ENCODE measurements at regions not wholly inside any gene's neighbourhood (a gene's known extent, or its start where the extent isn't known, plus 50 kb on each side); places are given as distances from the start of the nearest gene placed in this dataset.

DNA sequence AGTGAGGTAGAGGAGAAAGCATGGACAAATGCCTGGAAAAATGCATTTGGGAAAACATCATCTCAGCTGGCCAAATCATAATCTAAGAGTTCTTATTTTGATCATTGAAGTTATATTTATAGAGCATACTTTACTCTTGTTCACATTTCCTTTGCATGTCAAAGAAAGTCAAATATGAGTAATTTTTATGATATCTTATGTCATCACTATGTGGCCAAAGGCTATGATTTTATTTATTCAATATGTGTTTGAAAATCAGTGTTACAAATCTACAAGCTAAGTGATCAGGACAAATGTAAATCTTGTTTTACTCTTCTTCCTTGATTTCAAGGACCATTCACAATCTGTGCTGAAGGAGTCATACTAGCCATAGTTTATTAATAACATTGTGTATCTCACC lies 237.2 kb upstream of the DPH6 start:
- DNase-seq: no peak

DNA sequence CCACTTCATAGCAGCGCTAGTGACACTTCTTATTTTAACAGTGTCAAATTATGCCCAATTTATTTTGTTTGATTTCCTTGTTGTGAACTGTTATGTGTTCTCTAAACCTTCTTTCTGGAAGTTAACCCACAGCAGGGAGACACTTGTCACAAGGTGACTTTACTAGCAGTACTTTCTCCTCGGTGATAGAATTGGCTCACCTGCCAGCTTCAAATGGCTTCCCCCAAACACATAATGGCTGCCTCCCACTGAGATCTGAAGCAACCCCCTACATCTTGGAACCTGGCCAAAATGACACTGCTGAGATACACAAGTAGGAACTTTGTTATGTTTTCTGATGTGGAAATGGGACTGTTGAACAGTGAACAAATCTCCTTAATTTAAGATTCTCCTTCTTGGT lies 238.8 kb upstream of the DPH6 start:
- DNase-seq: no peak

DNA sequence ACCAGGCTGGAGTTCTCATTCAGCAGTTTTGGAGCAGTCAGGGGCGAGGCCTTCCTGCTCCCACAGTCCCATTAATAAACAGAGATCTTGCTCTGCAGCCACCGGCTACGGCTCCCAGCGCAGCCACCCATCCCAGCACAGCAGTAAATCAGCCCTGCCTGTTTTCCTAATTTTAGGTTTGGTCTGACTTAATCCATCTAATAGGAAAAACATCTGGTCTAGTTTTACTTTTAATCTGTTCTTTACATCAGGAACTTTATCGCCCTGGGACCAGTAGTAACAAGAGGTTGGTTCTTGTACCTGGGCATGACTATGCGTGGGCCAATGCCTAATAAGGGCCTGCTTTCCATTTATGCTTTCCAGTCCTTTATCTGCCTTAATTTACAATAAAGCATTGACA lies 264.0 kb upstream of the DPH6 start:
- DNase-seq: no peak

DNA sequence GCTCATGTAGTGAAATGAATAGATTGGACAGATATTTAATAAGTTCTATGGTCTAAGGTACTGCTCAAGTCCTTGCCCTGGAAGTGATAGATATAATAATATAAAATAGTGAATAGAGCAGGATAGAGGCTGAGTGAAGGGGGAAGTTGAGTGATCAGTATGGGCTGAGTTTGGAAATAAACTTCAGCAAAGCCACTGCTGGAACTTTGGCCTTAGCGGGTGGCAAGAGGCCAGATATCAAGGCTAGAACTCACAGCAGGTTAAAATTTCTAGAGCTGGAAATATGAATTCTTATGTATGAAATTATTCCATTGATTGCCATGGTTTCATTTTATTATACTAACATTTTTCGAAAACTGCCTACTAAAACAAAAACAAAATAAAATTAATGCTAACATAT lies 267.6 kb upstream of the DPH6 start:
- DNase-seq: no peak

DNA sequence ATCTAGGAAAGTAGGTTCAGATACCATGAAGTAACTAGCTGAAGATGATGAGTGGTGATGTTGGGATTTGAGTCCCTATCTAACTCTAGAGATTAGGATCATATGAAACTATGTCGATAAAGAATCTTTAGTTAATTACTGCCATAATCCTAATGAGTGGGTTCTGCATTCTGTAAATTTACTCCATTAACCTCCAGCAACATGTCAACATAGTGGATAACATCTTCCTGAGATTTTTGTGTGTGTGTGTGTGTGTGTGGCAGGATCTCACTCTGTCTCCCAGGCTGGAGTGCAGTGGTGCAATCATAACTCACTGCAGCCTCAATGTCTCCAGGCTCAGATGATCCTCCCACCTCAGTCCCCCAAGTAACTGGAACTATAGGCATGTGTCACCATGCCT lies 272.9 kb upstream of the DPH6 start:
- no peak for DNase-seq

DNA sequence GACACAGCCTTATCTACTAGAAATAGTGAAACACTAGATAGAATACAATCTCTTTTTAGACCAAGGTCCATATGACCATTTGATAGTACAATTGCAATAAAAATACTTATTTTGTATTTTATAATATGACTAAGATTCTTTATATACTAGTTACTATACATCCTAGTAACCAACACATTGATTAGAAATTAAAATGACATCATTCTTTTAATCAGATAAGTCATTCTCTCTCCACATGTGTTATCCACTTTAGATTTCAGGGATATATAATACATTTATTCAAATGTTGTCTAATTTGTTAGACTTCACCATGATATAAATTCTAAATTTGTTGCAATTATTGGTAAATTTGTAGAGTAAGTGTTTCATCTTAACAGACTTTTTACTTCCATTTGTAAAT lies 276.2 kb upstream of the DPH6 start:
- DNase-seq: no peak

DNA sequence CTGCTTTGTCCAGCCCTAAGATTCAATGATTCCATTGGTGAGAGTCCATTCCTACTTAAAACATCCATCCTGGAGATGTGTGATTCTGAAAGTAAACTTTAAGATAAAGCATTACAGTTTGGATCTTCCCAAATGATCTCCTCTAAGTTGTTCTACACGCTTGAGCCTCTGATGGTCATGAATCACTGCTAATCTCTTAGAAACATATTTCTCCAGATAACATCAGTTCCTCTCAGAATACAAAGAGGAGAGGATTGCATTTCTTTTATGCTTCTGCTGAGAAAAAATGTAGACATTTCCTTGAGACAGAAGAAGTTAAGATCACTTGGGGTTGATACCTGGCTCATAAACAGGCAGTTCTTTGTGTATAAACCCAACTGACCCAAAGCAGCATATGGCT lies 281.2 kb upstream of the DPH6 start:
- DNase-seq: no peak

DNA sequence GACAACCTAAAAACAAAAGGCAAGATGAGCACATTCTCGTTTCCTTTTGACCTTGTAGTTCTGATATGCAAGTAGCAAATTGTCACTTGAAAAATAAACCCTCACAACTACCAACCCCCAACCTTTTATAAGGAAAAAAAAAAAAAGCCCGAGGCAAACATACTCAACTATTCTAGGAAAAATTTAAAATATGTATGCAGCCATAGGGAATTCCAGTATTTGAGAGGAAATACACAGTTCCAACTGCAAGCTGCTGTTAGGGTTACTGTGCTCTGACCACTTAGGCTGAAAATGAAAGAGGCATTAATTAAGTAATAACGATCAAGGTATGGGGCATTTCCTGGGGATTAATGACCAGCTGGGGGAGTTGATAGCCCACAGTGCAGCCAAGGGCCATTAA lies 281.9 kb upstream of the DPH6 start:
- DNase-seq: no peak

DNA sequence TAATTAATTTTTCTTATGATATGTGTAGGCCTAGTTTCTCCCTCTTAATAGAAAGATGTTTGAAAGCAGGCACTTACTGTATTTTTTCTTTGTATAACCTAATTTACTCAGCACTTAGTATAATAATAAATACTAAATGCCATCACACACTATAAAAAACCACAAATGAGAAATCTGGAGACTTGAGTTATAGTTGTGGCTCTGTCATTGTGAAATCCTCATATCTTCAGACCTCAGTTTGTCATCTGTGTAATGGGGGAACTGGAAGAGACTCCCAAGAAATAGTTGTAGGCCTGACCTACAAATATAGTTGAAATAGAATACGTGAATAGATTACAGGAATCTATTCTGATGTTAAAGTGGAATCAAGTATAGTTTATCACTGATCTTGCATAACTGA lies 287.6 kb upstream of the DPH6 start:
- DNase-seq: no peak

DNA sequence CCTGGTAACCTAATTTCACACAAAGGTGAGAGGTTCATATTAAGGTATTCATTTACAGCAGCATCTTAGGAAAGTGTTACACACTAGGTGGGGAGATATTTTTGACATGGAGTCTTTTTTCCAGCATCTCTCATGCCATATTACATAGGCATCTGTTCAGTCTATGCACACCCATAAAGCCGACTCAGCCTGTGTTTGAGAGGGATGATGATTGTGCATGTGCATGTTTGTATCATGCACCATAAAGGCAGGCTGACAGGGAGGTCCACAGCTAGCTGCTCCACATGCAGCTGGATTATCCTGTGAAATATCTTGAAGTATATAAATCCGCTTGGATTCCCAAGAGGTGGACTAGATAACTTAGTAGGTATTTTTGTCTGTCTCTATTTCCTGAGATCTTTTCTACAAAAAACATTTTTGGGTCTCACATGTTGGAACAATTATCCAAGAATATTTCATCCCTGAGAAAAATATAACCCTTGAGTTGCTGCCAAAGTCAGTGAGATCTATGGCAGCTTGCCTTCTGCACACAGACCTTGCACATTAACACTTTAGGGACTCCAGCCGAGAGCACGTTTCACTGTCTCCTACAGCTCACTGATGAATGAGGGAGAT lies 288.4 kb upstream of the DPH6 start:
- DNase-seq: no peak

DNA sequence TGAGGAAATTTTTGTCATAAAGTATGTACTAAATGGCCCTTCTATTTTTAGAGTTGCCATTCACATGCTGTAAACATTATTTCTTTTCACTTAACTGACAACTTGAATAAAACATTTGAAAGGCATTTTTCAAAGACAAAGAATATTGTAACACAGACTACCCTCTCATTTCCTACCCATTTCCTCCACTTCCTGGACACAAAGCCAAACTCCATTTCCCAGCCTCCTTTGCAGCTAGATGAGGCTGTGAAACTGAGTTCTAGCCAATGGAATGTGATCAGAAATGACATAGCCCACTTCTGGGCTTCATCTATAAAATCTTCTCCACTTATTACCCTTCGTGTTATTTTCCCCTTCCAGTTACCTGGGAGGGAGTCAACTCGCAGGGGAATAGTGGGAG lies 288.9 kb upstream of the DPH6 start:
- no peak for DNase-seq

DNA sequence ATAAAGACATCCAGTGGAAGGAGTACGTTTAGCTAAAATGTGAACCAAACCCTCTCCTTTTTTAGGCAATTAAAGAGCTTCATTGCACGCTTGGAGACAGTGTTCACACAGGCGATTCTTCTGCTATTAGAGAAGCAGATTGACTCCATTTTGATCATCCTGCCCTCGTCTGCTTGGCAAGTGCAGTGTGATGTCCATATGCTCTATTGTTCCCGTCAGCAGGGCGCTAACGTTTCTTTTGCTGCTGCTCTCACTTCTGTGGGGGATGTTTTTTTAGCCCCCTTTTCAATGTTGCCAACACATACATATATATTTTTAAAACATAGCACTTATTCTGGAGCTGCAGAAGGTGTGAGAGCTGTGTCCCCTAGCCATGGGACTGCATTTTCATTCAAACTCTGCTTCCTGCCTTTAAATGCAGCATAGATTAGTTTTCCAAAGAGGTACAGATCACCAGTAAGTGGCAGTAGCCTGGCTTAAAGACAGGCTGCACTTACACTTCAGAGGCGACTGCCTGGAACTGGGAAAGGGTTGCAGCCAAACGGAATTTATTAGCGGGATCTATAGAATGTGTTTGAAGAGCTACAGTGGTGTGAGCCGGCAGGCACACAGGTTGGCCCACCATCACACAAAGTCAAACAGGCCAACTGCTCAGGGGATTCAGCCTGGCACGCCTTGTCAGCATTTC lies 292.6 kb upstream of the DPH6 start:
- DNase-seq: no peak

DNA sequence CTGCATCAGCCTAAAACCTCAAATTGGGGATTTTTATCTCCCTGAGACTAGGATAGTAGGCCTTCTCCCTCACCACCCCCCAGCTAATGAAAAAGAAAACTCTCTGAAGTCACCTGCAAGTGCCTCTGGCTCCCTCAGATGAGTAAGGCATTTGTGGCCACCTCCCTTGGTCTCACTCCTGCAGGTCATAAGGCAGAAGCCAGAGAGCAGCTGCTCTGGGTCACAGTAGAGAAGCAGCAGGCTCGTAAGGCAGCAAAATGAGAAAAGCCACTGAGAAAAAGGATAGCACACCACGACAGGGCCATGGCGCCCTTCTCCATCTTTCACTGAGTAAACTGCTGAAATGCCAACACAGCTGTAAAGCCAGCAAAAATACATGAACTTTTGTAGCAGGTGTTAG lies 296.7 kb upstream of the DPH6 start:
- no peak for DNase-seq

DNA sequence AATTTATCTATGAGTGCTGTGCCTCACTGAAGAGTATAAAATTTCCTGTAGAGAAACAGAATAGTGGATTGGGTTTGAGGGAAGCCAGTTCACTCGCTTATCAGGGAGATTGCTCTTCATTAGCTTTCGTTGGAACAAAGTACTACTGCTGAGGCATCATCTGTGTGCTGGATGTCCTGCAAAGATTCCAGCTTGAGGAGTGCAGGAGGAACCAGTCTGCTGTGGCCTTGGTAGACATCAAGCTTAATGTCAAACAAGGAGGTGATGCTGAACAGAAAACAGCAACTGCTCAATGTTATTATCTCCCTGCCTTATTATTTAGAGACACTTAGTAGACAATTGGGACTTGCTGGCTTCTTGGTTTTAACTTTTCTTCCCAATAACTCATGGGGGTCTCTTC lies 297.5 kb upstream of the DPH6 start:
- no peak for DNase-seq

DNA sequence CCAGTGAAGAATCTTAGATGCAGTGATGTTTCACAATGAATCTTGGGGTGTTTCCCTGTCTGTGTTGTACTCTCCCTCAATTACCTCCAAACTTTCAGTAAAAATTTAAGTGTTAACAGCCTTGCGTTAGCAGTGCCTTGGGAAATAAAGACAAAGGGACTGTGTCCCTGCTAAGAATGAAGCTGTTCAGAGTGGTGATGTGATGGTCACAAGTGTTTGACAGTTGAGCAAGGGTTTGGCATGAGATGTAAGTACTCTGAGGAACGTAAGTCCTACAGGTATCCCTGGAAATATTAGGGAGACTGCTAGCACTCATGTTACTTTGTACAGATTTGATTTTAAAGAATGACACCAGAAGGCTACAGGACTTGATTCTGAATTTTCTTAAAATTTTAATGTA lies 304.3 kb upstream of the DPH6 start:
- no peak for DNase-seq

DNA sequence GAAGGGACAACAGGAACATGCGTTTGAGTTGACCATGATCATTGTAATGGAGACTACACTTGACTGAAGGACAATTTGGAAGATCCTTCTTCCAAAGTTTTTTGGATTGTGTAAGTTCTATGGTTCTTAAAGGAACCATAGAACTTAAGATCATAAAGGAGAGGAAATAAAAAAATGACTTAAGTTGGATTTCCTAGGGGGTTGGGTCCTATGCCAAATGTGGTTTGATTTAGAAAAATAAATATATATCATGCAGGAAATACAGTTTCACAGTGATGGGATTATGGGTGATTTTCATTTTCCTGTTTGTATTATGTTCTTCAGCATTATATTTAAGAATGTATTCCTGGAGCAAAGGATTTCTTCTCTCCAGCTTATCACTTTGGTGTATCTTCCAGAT lies 305.5 kb upstream of the DPH6 start:
- no peak for DNase-seq

DNA sequence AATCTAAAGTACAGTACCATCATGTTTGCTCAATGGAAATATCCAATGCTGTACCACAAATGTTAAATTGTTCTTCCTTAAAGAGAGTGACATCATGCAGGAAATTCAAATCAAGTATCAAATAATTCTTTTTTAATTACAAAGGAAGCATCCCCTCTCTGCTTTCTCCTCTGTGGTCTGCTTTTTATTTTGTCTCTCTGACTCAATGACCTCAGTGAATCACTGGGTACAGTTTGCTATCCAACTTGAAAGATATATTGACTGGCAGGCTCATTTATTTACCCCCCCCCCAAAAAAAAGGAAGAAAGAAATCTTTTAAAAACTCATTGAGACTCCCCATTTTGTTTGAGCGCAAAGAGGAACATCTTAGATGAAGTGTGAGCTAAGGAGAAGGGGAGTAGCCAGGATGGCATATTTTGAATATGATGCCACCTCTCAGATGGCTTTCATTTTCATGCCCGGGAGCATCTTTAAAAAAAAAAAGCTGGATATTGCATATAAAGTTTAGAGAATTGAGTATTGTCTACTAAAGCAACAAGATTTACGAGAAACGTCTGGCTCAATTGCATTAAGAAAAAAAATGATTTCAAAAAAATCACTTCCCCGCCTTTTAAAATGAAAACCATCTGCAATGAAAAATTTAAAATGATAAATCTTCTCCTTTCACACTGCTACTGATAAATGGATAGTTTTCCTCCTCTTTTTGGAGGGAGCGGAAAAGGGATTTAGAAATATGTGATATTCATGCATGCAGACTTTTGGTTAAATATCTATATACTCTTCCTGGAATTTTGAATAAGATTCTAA lies 307.1 kb upstream of the DPH6 start:
- no peak for DNase-seq

DNA sequence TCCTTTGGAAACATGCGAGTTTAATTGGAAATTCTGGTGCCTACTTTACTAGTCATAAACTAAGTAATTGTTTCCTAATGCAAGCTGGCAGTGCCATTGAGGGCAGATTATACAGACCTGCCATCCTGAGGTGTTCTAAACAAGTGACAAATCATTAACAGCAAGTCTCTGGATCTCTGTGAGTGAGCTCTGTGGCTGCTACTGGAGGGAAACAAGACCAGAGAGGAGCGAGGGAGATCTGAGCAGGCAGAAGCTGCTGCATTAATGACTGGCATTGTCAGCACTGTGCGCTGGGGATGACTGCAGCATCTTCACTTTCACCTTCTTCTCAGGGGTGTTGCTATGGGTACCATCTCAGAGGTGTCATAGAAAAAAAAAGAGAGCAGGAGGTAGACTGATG lies 308.4 kb upstream of the DPH6 start:
- DNase-seq: no peak

DNA sequence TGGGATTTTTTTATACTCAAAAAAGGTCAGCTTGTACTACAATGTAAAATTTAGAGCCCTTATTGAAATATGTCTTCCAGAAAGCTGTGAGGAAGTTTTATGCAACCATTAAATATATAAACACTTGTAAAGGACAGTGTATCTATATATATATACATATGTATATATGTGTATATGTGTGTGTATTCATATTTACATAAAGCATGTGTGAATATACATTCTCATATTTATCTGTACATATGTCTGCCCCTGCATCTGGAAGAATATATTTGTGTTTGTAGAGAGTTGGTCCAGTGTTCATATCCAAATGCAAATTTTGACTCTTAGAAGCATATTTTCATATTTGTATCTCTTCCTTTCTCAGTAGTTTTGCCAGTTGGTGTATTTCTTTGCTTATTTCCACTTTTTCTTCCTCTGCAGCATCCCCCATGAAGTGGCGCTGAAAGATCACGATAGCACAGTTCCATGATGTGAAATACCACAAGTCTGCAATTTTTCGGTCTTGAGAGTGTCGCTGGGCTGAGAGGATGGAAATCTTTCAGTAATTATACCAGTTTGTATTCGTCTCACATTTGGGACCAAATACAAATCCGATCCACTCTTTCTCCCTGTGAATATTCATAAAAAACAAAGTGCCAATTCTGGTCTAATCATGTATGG lies 311.7 kb upstream of the DPH6 start:
- DNase-seq: no peak

DNA sequence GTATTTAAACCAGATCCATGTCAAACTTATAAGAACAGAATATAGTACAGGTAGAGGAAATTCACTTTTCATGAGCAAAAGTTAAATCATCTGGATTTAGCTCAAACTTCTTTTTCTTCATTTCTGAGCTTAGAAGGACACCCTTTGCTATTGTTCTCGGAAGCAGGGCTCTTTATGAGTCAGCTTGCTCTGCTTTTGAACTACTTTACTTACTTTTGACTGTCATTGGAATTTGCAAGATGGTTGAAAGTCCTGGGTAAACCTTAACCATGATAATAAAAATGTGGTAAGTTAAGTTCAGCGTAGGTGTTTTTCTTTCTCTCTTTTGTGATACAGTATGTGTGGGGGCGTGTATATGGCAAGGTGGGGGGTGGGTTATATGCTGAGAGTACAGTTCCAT lies 312.7 kb upstream of the DPH6 start:
- DNase-seq: no peak

DNA sequence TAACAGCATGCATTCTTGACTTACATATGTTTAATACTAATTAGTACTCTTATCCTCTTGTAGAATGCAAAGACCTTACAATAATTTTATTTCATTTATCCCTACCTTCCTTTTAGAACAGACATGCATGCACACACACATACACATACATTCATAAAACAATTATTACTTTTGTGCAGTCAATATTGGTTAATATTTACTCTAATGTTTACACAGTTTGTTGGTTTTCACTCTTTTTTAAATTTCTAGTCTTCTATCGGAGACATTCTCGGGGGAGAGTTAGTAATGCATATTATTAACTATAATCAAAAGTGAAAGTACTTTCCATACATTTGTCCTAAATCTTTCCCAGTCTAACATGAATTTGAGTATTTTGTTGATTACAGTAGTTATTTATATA lies 317.7 kb upstream of the DPH6 start:
- DNase-seq: no peak

DNA sequence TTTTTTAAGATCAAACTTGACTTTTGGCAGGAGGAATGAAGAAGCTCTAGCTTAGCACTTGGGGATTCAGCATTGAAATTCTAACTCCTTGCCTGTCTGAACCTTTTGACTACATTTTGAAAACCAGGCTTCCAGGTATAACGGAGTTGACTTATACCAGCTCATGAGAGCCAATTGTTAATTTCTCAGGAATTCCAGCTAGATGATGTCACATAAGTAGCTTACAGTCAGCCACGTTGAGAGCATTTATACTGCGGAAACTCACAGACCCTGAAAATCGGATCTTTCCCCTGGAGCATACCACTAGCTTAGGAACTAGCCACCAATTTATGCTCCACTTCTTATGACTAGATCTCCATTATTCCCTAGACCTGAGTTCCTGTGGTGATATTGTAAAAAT lies 321.4 kb upstream of the DPH6 start:
- no peak for DNase-seq

DNA sequence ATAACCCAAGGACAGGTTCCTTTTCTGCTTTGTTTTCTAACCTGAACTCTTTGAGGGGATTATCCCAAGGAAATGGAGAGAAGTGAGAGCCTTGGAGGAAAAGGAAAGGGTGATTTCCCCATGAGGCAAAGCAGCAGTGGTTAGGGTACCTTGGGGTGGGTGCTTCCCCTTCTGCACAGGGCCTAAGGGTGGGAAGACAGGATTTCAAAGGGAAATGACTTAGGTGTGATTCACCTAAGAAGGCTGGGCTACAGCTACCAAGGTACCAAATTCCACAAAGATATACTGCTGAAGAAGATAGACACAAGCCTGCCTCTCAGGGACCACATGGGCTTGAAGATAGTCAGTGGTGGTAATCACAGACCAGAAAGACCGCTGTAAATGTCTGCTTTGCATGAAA lies 325.3 kb upstream of the DPH6 start:
- no peak for DNase-seq

DNA sequence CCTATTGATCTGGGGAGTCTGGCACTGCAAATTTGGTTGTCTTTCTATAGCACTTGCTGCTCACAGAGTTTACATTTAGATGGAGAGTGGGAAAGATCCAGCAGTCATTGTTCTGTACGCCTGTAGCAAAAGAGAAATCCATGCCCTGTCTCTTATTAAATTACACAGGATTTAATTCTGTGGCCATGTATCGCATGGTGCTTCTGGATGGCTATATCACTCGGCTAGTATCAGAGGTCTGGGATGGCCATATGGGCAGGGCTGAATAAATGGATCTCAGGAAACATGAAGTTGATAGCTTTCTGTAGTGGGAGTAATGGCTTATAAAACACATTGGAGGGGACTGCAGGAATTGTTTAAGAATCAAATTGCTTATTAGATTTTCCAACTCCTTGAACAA lies 325.8 kb upstream of the DPH6 start:
- no peak for DNase-seq
